ENCODE measurements at regions not wholly inside any gene's neighbourhood (a gene's known extent, or its start where the extent isn't known, plus 50 kb on each side); places are given as distances from the start of the nearest gene placed in this dataset.
"Not testable (repeated sequence)": the region's sequence is repeated elsewhere in the genome, so short reads cannot be mapped to it uniquely, and the experiment has no call there.

DNA sequence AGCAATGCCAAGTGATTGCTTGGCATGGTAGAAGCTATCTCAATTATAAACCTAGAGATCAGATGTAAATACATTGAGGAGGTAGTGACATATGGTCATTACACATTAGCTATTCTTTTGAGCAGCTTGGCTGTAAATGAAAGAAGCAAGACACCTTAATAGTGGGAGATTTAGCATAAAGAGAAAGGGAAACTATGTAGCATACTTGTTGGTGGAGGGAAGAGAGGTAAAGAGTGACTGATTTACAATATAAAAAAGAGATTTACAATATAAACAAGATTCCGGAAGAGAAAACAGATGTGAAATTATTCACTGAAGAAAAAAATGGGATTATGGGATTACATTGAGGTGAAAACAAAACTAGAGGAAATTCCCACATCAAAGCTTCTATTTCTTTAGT lies 2009.6 kb downstream of the OLFM4 start:
- DNase-seq (ENCODE audit: low read depth): no peak

DNA sequence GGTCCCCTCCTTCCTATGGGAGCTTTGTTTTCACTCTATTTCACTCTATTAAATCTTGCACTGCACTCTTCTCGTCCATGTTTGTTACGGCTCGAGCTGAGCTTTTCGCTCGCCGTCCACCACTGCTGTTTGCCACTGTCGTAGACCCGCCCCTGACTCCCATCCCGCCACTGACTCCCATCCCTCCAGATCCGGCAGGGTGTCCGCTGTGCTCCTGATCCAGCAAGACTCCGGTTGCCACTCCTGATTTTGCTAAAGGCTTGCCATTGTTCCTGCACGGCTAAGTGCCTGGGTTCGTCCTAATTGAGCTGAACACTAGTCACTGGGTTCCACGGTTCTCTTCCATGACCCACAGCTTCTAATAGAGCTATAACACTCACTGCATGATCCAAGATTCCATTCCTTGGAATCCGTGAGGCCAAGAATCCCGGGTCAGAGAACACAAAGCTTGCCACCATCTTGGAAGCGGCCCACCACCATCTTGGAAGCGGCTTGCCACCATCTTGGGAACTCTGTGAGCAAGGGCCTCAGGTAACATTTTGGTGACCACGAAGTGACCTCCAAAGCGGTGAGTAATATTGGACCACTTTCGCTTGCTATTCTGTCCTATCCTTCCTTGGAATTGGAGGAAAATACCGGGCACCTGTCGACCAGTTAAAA lies 2025.4 kb downstream of the OLFM4 start:
- DNase-seq (ENCODE audit: low read depth): peak; percentile 65

DNA sequence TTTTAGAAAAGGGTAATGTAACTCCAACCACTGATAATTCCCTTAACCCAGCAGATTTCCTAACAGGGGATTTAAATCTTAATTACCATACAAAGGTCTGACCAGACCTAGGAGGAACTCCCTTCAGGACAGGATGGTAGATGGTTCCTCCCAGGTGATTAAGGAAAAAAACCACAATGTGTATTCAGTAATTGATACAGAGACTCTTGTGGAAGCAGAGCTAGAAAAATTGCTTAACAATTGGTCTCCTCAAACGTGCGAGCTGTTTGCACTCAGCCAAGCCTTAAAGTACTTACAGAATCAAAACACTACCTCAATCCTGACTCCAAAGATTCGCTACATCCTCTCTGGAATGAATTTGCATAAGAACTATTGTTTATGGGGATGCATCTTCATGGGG lies 2027.1 kb downstream of the OLFM4 start:
- DNase-seq (ENCODE audit: low read depth): peak; percentile 3

DNA sequence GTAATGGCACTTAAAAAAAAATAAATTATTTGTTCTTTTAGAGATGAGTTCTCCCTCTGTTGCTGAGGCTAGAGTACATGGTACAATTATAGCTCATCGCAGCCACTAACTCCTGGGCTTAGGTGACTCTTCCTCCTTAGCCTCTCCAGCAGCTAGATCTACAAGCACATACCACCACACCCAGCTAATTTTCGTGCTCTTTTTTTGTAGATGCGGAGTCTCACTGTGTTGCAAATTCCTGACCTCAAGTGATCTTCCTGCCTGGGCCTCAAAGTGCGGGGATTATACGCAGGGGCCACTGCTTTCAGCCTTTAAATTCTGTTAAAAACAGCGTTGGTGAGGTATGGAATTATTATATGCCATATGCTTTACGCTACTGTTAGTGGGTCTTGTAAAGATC lies 2034.0 kb downstream of the OLFM4 start:
- DNase-seq (ENCODE audit: low read depth): no peak

DNA sequence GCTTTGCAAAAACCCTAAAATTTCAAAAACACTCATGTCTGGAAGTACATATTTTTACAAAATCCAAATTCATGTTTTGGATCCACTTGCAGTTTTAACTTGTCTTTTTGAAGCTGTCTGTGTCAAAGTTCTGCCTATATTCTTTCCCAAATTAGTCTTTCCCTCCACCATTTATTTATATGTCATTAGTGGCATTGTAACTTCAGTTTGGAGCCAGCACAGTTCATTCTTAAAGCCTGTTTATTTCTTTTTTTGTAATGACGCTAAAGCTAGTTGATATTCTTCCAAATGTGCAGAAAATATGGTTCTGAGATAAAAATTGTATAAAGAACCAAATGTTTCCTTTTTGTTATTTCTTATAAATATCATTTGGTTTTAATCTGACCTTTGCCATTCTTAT lies 2039.3 kb downstream of the OLFM4 start:
- no peak for DNase-seq (ENCODE audit: low read depth)

DNA sequence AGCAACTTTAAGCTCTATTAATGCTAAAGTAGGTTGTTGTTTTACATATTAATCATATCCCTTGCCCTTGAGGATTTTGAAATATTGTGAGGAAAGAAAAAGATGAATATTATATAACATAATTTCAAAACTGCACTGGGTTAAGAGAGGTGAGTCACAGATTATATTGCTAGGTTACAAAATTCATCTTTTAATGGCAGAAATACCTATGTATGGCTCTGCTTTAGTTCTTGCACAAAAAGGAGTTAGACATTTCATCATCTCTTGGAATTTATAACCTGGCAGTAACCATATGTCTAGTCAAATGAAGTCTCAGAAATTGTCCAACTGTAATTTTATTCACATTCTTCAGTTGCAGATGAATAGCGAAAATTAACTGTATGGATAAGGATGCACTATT lies 2041.1 kb downstream of the OLFM4 start:
- no peak for DNase-seq (ENCODE audit: low read depth)

DNA sequence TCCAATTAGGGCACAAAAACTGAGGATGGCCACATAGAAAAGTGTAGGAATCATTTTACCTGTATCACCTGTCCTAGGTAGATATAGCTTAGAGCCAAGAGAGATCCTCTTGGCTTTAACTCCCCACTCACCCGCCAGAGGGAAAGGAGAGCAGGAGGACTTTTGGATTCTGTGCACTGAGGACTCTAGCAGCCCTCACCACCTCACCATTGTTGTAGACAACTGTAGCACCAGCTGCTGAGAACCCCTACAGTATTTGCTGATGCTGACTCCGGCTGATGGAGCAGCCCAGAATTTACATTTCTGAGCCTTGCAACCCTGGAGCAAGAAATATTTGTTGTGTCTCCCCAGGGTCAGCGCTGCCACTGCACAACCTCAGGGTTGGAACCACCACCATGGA lies 2044.4 kb downstream of the OLFM4 start:
- DNase-seq (ENCODE audit: low read depth): no peak

DNA sequence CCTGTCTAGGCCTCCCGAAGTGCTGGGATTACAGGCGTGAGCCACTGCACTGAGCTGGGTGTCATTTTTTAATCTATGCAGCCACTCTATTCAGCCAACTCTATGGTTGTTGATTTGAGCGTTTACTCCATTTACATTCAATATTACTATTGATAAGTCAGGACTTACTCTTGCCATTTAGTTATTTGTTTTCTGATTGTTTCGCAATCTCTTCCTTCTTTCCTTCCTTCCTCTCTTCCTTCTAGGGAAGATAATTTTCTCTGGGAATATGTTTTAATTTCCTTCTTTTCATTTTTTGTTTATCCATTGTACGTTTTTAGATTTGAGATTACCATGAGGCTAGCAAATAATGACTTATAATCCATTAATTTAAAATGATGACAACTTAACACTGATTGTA lies 2056.0 kb downstream of the OLFM4 start:
- no peak for DNase-seq (ENCODE audit: low read depth)

DNA sequence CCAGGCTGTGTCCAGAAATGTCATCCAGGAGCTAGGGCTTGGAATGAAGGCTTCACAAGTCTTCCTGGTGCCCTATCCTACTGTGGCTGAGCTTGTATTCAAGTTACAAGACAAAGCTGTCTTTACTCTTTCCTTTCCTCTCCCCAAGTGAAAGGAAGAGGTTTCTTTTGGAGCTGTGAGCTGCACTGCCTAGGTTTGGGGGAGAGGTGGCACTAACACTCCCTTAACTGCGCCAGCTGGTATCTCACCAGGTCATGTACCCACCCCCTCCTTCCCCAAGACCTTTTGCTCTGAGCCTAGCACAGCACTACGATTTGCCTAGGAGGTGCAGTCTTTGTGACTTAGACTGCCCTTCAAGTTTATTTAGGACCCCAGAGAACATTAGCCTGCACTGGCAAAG lies 2053.6 kb upstream of the PRR20A start:
- DNase-seq (ENCODE audit: low read depth): no peak

DNA sequence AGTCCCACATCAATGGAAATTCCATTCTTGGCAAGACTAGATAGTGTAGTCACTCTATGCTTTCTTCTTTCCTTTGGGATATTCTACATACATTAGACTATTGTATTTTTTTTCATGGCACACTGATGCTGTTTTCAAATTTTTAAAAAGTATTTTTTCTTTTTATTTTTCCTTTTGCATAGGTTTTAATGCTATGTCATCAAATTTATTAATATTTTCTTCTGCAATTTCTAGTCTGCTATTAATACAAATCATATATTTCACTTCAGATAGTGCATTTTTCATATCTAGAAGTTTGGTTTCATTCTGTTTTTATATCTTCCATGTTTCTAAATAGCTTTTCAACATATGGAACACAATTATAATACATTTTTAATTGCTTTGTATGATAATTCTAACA lies 2050.1 kb upstream of the PRR20A start:
- no peak for DNase-seq (ENCODE audit: low read depth)

DNA sequence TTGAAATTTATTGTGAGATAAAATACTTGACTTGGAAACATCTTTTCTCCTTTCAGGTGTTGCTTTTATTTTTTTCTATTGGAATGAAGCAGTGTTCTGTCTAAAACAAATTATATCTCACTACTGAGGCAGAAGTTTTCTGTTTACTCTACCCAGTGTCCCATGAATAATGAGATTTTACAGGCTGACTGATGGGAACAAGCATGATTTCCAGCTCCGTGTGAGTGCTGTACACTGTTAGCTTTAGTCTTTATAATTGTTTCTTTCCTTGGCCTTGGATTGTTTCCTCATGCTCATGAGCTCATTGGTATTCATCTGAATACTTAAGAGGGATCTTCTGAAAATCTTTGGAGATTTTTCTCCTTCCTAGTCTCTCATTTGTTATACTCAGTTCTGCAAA lies 2049.5 kb upstream of the PRR20A start:
- no peak for DNase-seq (ENCODE audit: low read depth)

DNA sequence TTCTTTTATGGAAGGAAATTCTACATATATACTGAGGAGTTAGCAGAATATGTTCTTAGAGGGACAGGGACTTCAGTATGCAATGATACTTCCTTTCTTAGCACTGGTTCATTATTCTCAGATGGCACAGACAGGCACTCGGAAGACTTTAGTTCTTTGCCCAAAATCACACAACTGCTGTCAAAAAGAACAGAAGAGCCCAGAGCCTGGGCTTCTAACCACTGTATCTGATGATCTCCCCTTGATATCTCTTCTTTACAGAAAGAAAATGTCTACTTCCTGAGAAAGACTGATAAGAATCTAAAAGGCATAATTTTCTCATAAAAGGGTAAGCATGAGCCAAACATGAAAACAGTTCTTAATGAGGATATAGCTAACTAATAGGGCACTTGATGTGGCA lies 2034.2 kb upstream of the PRR20A start:
- DNase-seq (ENCODE audit: low read depth): no peak

DNA sequence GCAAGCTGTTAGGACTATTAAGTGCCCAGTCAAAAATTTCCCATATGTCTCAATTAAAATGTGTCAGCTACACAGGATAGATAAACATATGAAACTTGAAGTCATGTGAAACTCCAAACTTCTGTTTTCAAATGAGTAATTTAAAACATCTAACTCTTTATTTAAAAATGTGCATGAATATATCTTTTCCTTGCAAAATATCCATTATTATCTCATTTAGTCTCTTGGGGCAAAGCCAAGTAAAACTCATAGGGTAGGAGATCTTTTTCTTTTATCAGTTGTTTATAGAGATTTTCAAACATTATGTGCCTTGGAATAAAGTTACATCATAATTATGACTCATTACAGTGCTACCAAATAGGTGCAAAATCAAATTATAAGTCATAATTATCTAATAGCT lies 2020.1 kb upstream of the PRR20A start:
- no peak for DNase-seq (ENCODE audit: low read depth)

DNA sequence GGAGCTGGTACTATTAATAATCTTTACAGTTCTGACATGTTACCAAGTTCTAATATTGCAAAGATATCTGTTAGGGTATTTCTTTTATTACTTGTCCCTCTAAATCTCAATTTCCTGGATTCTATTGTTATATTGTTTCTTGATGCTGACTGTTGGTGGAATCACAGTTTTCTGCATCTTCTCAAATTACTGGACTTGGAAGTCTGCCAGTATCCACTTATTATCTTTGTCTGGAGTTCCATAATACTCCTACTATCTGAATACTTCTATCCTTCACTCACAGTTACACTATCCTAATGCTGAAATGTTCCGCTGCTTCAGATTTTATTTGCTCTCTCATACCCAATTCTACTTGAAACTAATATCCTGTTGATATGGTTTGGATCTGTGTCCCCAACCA lies 1985.7 kb upstream of the PRR20A start:
- no peak for DNase-seq (ENCODE audit: low read depth)

DNA sequence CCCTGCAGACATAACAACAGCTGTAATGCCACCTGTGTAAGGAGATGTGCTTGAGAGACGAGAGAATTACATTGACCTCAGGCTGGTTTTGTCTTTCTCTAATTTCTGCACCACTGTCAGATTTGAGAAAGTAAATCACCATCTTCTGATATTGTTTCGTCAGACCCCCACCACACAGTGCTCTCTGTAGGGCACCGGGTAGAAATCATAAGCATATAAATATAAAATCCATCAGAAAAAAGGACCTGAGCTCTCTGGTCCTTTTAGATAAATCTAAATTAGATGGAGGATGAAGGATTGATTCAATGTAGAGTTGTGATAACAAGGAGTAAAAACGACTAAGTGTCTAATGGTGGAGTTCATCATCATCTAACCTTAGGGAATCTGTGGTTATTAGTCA lies 1981.0 kb upstream of the PRR20A start:
- DNase-seq (ENCODE audit: low read depth): no peak

DNA sequence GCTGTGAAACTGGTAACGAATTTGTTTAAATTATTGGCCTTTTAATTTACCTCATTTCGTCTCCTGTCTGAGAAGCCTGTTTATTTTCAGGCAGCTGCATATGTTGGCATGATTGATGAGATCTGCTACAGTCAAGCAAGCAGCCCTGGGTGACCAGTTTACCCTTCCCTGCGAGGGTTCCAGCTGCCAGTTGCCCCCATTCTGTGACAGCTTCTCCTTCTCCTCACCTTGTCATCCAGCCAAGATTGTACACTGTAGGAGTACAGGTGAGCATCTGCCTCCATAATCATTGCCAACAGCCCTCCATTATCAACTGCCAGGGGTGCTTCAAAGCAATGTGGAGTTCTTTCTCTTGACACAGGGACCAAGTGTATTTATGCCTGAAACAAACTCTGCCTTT lies 1979.9 kb upstream of the PRR20A start:
- no peak for DNase-seq (ENCODE audit: low read depth)

DNA sequence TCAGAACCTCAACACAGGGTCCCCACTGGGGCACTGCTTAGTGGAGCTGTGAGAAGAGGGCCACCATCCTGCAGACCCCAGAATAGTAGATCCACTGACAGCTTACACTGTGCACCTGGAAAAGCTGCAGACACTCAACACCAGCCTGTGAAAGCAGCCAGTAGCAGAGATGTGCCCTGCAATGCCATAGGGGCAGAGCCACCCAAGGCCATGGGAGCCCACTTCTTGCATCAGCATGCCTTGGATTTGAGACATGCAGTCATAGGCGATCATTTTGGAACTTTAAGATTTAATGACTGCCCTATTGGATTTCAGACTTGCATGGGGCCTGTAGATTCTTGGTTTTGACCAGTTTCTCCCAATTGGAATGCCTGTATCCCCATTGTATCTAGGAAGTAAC lies 1962.1 kb upstream of the PRR20A start:
- not testable (repeated sequence) for DNase-seq (ENCODE audit: low read depth)

DNA sequence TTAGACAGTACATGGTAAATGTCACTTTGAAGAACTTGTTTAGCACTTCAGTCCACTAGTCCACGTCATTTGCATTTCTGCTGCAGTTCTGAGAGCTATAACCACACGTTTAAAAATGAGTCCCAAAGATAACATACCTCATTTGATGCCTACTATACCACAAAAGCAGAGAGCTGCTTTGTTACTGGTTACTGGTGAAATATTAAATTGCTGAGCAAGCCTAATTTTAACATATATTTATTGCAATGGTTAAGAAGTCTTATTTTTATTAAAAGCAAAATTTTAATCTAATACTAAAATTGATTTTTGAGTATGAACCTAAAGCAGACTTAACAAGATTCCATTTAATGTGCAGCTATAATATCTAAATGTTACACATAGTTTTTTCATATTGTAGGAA lies 1949.7 kb upstream of the PRR20A start:
- DNase-seq (ENCODE audit: low read depth): no peak

DNA sequence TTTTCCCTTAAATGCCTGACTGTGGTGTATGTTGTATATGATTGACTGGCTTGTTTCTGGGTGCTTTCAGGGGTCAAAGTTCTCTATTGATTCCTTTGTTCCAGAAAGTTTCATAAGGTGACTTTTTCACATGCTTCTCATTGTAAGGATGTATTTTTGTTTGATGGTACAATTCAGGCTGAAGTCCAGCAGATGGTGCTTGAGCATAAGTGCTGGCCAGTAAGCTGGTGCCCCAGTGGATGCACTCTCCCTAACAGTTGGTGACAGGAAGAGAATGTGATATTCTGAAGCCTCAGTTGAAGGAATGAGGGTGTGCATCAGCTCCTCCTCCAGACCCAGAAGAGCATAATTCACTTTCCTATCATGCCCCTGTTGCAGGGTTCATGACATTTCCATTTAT lies 1941.6 kb upstream of the PRR20A start:
- peak; percentile 1 for DNase-seq (ENCODE audit: low read depth)

DNA sequence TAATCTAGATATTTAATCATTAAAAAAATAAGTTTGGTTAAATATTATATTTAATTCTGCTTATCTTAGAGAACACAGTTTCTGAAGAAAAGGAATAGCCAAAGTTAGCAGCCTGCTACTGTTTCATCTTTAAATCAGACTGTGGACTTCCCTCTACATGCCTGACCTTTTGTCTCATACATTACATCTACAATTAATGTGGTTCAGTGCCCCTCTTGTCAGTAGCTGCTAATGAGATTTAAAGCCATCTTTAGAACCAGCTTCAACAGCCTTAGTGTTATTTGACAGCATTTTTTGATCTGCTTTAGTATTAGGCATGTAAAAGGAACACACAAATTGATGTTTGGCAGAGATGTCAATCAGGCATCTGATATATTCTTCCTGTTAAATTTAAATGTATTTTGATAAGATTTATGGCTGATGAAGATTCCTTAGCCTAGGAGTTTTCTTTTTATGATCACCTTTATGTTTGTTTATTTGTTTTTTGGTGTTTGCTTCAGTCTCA lies 1925.8 kb upstream of the PRR20A start:
- DNase-seq (ENCODE audit: low read depth): no peak

DNA sequence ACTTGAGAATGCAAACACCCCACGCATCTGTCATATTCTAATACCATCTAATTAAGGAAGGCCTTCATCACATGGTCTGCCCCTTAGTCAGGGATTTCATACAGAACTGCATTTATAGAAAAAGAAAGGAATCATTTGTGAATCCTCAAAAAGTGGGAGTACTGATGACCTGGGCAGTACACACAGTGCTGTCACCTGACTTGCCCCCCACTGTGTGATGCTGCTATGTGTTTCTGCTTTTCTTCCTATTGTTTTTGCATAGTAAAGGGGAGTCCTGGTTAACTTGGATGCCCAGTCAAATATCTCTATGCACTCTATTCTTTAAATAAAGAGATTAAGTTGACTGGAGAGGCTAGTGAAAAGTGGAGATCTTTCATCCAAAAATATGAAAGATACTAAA lies 1921.2 kb upstream of the PRR20A start:
- no peak for DNase-seq (ENCODE audit: low read depth)

DNA sequence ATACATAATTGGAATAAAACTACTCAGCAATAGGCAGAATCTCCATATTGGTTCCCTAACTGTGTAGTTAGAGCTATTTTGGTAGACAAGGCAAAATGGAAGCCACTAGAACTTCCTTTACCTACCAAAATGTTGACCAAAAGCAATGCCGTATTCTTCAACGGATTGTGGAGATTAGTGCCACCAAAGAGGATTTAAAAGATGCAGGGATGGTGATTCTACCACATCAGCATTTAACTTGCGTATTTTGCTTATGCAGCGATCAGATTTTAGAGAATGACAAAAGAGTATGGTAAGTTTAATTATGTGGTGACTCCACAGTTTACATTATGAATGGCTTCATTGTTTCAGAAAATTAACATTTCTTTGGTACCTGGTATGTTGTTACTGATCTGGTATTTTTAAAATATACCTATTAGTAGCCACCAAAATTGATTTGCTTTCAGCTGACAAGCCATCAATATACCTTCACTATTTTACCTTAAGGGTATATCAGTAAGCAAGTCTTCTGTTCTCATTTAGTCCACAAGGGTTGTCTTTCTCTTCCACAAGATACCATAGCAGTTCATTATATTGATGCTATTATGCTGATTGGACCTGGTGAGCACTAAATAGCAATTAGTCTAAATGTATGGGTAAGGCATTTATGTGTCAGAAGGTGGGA lies 1910.7 kb upstream of the PRR20A start:
- DNase-seq (ENCODE audit: low read depth): no peak

DNA sequence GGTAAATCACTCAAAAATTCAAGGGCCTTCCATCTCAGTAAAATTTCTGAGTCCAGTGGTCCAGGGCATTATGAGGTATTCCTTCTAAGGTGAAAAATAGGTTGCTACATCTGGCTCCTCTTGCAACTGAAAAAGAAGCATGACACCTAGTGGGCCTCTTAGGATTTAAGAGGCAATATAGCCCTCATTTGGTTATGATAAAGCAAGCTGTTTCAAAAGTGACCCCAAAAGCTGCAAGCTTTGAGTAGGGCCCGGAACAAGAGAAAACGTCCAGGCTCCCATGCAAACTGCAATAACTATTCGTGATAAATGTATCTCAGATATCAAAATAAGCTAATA lies 1910.2 kb upstream of the PRR20A start:
- DNase-seq (ENCODE audit: low read depth): no peak

DNA sequence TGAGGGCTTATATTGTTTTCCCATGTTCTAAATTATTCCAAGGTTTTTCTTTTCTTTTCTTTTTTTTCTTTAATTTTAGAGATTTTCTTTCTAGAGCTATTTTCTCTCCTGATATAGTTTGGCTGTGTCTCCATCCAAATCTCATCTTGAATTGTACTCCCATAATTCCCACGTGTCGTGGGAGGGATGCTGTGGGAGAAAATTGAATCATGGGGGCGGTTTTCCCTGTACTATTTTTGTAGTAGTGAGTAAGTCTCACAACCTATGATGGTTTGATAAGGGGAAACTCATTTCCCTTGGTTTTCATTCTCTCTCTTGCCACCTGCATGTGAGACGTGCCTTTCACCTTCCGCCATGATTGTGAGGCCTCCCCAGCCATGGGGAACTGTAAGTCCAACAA lies 1906.4 kb upstream of the PRR20A start:
- no peak for DNase-seq (ENCODE audit: low read depth)
